GM19035 (cell line): ENCODE measurements at regions not wholly inside any gene's neighbourhood (a gene's known extent, or its start where the extent isn't known, plus 50 kb on each side); places are given as distances from the start of the nearest gene placed in this dataset.

ENCODE experiments used
- ATAC-seq: cut with Tn5 transposase; IDR thresholded peaks from one replicate; pipeline ENCODE4 v1.9.1; 2021; ENCODE audit not compliant: unreplicated experiment

DNA sequence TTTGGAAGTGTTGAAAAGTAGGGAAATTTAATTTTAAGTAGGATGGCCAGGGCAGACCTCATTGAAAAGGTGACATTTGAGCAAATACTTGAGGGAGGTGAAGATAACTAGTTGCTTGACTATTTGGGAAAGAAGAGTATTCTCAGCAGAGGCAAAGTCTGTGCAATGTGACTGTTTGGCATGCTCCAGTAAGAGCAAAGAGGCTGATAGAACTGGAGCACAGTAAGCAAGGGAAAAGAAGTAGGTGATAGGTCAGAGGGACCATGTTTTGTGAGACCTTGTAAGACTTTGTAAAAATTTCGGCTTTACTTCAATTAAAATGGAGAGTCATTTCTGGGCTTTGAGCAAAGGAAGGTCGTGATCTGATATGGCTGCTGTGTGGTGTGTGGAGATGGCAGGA is 335.8 kb downstream of the ZIC1 start:
- no peak for ATAC-seq

DNA sequence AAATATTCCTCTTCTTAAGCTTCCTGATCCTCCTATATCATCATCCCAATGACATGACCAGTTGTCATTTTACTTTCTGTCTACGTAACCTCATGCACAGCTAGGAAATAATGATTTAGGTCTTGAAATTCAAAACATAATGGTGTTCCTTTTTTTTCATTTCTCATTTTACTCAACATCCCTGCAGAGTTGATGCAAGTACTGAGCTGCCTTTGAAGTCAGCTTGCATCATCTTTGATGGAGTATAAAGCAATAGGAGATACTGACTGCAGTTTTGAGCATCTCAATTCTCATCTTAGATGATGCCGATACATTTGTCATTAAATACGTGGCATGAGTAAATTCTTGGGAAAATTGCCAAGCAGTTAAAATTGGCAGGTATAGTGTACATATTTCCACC is 346.1 kb downstream of the ZIC1 start:
- no peak for ATAC-seq

DNA sequence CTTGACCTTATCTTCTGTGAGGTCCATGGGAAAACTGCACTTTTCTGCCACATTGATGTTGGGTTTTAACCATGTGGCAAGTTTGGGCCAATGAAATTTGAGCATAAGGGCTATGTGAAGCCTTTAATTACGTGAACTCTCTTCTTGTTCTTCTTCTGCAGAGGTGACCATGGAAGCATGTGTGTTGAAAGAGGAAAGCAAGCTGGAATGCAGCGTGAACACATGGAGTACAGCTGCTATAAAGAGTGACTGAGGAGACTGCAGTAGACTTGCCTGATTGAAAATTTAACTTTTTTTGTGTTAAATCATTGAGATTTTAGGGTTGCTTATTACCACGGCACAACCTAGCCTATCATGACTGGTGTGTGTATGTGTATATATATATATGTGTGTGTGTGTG is 347.3 kb downstream of the ZIC1 start:
- no peak for ATAC-seq

DNA sequence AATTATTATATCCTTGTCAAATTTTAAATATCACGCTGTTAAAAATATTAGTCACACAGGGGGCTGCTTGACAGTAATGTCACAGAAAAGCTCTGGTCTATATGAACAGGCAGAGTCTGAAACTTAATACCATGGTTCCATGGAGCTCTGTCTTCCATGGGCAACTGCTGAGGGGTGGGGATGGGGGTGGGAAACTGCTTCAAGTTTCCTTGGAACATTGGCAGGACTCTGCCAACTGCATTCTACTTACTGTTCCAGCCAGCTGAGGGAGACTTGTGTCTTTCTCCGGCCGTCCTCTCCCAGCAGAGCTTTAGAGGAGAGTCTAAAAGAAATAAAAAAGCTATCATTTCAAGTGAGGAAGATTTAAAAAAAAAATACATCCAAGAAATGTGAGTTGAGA is 348.7 kb downstream of the ZIC1 start:
- no peak for ATAC-seq

DNA sequence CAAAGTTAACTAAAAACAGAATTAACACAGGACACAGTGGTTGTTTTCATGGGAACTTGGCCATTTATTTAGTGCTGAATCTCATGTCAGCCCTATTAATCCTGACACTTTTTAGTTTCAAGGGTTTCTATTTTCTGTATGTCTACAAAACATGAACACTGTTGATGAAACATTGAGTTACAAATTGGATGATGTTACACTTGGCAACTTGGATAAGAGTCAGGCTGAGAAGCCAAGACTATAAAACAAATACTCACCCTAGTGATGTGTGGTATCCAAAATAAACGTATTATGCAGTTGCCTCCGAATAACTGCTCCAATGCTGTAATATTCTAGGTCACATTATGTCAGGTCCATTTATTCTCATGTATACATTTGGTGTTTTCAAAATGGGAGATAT is 349.6 kb downstream of the ZIC1 start:
- no peak for ATAC-seq

DNA sequence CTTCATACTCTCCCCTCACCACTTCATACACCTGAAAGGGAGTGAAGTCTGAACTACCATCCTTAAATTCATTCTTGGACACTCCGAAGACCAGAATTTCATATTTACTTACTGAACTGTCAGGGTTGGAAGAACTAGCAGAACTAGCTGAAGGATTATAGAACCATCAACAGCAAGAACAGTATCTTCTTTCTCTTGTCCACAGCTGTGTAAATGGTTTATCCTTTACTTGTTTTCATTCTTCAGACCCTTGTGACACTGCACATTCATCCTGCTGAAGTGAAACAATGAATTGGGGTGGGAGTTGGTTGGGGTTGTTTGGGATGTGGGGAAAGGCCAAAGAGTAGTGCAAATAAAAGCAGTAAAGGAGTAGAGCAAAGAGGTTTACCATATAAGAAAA is 350.9 kb downstream of the ZIC1 start:
- ATAC-seq, result no peak

DNA sequence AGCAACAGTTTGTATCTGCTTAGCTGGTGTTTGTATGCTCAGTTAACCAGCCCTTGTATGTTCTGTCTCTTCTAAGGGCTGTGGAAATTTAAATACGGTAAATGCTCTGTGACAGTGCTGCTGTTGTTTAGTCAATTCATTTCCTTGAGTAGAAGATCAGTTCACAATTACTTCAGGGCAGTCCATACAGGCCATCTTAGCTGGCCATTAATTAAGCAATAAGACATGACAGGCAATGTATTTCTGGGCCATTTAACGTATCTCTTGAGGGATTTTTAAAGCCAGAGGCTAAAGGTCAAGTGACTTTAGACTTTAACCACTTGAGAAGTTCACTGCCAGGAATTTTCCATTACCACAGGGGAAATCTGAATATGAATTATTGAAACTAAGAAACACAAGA is 351.8 kb downstream of the ZIC1 start:
- ATAC-seq, result no peak

DNA sequence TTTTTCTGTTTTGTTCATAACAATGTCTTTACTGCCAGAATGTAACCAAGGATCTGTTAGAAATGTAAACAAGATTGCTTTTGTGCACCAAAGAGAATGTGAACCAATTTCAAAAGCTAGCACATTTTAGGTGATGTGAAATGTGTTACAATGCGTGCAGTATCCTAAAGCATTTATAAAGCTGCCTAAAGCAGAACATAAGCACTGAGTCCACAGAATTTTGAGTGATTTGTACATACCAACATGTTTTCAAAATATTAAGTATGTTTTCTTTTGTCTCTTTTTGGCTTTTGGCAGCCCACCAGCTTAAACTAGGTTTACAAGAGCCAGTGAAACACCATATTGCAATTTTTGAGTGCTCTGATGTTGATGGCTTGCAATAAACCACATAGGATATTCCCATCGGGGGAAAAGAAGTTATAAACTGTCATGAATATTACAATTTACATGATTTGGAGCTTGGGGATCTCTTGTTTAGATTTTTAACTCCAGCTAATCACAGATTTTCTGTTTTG is 364.0 kb downstream of the ZIC1 start:
- no peak for ATAC-seq

DNA sequence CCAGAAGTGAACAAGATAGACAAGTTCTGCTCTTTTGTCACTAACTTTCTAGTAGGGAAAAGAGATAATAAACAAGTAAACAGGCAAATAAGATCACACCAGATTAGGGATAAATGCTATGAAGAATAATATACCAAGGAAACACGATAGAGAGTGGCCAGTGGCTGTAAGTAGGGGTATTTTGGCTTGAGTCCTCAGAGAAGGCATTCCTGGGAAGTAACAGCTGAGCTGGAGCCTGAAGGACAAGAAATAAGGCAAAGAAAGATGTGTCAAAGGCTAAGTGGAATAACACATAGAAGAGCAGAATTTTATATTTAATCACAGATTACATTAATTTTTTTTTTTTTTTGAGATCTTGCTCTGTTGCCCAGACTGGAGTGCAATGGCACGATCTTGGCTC is 366.2 kb downstream of the ZIC1 start:
- ATAC-seq, result no peak

DNA sequence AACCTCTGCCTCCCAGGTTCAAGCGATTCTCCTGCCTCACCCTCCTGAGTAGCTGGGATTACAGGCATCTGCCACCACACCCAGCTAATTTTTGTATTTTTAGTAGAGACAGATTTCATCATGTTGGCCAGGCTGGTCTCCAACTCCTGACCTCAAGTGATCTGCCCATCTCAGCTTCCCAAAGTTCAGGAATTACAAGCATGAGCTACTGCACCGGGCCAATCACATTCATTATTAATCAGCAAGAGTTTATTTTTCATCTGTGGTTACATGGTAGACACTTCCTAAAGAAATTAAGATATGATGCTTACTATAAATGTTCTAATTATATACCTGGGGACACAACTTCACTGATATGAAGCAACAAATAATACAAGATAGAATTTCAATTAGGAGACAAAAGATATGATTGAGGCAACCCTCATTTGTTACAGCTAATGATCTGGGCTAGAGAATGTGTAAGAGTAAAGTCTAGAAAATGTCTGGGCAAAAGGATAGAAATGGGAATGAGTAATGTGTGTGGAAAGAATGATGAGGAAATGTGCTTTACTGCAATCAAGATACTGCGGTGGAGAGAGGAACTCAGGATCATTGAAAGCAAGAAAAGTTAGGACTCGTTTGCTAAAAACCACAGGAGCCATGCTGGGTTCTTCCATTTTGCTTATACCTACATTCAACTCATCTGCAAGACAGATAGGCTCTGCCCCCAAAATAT is 366.8 kb downstream of the ZIC1 start:
- ATAC-seq, result no peak

DNA sequence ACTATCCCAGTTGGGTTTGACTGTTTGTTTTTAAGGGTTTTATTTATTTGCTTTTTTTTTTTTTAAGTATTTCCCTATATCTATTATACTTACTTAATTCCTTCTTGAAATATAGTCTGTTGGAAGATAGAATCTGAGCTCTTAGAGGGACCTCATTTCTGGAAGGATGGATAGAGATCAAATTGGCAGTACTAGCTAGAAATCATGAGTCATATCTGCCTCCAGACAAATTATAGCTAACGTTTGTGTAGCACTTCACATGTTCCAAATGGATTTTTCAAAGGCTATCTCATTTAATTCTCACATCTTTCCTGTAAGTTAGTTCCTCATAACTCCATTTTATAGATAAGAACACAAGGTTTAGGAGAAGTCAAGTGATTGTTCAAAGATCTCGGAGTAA is 384.7 kb downstream of the ZIC1 start:
- no peak for ATAC-seq

DNA sequence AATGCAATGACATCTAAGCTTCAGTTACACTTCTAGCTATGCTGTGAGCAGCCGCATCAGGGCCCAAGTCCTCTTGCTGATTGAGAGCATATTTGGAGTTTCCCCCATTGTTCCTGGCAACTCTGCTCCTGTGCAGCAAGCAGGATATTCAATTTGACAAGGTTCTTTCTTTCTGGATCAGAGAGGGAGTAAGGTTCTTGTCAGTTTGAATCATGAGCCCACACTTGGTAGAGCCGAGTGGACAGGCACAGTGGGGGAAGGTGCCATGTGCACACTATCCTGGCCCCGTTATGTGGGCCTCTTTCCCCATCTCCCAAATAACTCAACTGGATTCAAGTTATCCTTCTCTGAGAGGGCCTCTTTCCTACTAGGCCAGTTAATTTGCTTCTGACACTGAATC is 385.4 kb downstream of the ZIC1 start:
- no peak for ATAC-seq

DNA sequence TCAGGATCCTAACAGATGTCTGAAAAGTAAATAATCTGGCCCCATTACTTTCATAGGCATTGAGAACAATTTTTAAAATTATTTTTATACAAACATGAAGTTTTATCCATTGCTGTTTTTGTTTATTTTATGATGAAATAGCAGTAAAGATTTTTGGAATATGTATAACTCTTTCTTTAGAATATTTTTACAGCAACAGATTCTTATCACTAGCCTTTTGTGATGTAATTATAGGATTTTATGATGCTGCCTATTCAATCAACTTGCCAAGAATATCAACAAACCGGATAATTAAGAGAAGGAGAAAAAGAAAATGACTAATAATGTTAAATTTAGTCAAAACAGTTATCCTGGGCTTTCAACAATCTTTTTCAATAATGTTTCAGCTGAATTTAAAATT is 386.3 kb downstream of the ZIC1 start:
- ATAC-seq, result no peak

DNA sequence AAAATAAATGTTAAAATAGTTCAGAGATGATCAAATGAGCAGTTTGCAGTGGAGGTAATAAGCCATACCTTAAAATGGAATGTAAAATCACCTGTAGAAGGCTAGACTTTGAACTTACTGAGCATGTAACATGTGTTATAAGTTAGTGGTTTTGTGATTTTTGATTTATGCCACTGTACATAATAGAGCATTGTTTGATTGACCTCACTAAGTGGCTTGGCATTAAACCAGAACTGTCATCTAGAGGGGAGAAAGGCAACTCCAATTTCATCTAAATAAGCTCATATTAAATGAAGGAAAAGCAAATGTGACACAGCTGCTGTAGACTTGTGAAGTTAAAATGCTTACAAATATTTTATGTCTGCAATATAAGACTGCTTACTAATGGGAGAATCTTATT is 387.9 kb downstream of the ZIC1 start:
- no peak for ATAC-seq

DNA sequence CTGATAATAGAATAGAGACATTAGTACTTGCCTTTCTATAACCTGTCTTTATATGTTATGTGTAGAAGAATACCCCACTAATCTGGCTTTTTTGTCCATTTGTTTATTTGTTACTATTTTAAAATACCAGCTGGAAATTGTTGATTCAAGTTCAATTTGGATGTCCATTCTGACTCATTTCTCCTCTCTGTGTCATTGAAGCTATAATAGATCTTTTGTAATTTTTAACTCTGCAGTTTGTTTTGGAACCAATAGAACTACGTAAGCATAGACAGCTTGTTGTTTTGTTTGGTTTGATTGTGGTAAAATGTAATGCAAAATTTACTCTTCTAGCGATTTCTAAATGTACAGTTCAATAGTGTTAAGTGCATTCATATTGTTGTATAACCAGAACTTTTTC is 390.4 kb downstream of the ZIC1 start:
- ATAC-seq, result no peak

DNA sequence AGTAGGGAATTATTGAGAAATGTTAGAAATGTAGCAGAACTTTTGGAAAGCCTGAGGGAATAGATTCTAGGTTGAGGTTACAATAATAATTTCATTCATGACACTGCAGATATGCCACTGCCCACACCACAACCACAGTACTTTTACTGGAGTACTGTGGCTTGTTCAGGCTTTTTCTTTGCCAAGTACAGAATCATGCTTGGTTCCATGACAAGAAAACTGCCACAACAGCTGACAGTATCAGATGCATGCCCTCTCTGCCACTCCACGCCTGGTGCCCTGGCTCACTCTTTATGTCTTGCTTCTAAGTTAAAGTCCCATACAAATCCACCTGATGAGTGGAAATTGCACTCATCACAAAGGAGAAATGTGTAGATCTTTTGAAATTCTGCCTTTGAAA is 398.6 kb downstream of the ZIC1 start:
- no peak for ATAC-seq

DNA sequence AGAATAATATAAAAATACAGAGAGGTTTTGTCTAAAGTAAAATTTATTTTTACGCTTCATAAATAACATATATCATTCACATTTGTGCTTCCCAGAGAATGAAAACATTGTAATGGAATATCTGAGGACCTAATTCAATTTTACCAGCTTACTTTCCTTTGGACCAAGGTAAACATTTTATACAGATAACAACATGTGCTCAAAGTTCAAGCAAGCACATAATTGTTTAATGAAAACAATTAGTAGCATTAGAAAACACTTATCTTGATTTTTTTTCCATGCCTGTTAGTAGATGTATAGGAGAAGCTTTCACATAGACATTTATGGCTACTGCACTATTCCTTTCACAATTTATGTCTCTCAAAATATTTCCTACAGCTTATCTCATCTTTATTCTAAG is 400.0 kb downstream of the ZIC1 start:
- no peak for ATAC-seq

DNA sequence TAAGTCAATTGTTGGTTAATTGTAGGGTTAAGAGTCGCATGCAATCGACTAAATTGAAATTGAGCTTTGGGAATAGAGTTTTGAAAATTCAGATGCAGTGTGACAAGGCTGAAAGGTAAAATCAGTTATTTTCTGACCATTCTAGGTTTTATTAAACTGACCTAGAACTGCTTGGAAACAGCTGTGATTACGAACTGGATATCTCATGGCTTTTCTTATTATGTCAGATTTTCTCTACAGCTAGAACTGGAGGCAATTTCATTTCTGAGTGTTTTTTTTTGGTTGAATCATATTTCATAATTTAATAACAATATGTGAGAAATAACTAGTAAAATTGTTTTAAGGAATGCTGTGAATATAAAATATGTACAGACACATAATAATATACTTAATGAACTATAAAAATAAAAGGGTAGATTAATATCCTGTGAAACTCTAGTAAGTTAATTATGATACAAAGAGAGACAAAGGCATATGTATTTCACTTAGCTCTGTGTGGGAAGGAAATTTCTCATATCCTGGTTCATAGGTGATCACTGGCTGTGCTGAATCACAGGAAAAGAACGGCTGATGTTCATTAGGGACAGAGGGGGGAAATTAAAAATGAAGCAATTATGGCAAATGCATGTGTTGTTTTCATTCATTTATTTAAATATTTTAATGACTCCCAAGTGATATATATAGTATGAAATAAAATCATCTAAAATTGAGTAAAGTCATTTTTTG is 403.2 kb downstream of the ZIC1 start:
- no peak for ATAC-seq

DNA sequence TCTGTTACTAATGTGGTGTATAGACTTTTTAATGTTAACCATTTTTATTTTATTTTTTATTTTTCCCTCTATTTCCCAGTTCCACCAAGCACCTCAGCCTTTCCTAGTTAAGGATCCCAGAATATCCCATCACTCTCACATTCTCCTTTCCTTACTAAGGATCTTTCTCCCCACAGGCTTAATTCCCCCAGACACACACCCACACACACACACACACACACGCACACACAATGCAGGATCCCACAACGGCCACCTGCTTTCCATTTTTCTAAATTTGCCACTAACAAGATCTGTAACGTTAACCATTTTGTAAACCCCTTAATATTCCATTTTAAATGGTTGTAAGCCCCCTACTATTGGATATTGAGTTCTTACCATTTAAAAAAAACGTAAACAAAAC is 404.1 kb downstream of the ZIC1 start:
- ATAC-seq, result no peak

DNA sequence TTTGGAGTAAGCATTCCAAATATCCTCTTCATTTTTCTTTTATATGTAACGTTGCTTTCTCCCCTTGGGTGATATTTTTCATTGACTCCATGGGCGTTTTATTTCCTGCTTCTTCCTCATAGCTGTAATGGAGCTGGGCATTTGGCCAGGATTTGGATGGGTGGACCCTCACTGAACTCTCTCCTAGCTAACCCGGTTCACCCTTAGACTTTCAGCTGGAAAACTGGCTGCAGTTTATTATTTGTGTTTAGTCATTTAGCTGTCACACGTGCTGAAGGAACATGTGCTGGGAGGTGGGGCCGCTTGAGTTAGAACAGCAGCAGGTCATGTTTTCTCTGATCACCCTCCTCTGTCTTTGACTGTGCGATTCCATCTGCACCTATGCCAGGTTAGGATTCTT is 407.6 kb downstream of the ZIC1 start:
- ATAC-seq, result no peak

DNA sequence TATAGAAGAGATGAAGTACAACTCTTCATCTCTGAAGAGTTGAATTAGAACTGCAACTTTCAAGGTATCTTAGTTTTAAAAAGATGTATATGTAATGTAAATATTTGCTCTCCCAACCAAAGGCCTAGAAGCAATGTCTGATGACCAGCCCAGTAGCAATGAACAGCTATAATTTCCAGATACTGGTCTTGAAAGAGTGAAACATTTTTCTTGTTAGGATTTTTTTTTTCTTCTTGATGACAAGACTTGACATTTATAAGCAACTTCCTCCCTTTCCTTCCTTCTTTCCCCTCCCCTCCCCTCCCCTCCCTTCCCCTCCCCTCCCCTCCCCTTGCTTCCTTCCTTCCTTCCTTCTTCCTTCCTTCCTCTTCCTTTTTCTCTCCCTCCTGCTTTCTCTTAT is 423.4 kb downstream of the ZIC1 start:
- ATAC-seq, result no peak

DNA sequence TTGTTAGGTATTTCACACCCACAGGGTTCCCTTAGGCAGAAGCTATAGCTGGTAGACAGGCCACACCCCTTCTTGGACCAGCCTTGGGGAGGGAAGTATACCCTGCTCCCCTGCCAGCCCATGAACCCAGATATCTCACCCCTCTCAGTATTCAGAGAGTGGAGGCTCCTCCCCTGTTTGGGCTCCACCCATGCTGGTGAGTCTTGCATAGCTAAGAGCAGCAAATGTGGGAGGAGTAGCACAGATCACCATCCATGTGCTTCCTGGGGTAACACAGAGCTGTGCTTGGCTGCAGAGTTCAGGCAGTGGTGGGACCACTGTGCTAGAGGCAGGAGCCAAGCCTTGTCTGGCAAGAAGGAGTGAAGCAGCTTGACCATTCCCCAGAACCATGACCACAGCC is 427.2 kb downstream of the ZIC1 start:
- no peak for ATAC-seq

DNA sequence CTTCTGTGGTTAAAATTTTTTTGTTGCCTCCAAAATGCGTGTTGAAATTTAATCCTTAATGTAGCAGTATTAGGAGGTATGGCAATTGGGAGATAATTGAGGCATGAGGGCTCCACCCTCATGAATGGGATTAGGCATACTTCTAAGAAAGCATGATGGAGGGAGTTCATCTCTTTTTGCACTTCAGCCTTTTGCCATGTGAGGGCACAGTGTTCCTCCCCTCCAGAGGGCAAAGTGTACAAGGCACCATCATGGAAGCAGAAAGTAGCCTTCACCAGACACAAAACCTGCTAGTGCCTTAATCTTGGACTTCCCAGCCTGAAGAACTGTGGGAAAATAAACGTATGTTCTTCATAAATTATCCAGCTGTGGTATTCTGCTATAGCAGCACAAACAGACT is 429.5 kb downstream of the ZIC1 start:
- ATAC-seq, result no peak
